ENCODE measurements at regions not wholly inside any gene's neighbourhood (a gene's known extent, or its start where the extent isn't known, plus 50 kb on each side); places are given as distances from the start of the nearest gene placed in this dataset.
"Not testable (repeated sequence)": the region's sequence is repeated elsewhere in the genome, so short reads cannot be mapped to it uniquely, and the experiment has no call there.

GRCh38 chr4:143790425-143790824 is 90.0 kb upstream of the FREM3 start:
- TF ChIP-seq MAX (IDR thresholded peaks at IDR 0.05); POLR2A (IDR thresholded peaks at IDR 0.05; ENCODE audit: borderline replicate concordance, extremely low read depth, insufficient read depth, insufficient read length); POLR2AphosphoS5 (IDR thresholded peaks at IDR 0.05; ENCODE audit: low read depth, low read length); CTCF (IDR thresholded peaks at IDR 0.05 in 2 of 3, conservative IDR thresholded peaks at IDR 0.05 in 1 of 3; ENCODE audit: borderline replicate concordance in 1 of 3, insufficient read depth in 1 of 3, low read depth in 2 of 3, low read length in 2 of 3); EZH2 (IDR thresholded peaks at IDR 0.05); FOSL1 (IDR thresholded peaks at IDR 0.05; ENCODE audit: low read depth); SIN3A (IDR thresholded peaks at IDR 0.05; ENCODE audit: low read depth); ZFX (IDR thresholded peaks at IDR 0.05): not testable (repeated sequence)

Data from HCT116 (cell line).